GM13977 (cell line): ENCODE measurements at regions not wholly inside any gene's neighbourhood (a gene's known extent, or its start where the extent isn't known, plus 50 kb on each side); places are given as distances from the start of the nearest gene placed in this dataset.

Experiments used
- DNase-seq: peaks from one replicate; pipeline ENCODE4 v3.0.0; 2012; ENCODE audit warnings: low spot score
- in situ Hi-C: fragments of 300-500 bp; cut with MboI; formaldehyde crosslinking; loops from one replicate; pipeline ENCODE4 v1.12.0; 2022; ENCODE audit warnings: low sequenced_read_pairs, low pct_unique_long_range_greater_than_20kb, mixed read lengths, inconsistent platforms; ENCODE audit not compliant: unreplicated experiment
- TF ChIP-seq, protein P1 (sequence below): IDR thresholded peaks from 2 replicates; pipeline ENCODE4 v1.5.1; 2012; ENCODE audit warnings: mild to moderate bottlenecking, control low read depth; ENCODE audit not compliant: insufficient read depth; ENCODE audit errors: extremely low read depth, missing control alignments

DNA sequence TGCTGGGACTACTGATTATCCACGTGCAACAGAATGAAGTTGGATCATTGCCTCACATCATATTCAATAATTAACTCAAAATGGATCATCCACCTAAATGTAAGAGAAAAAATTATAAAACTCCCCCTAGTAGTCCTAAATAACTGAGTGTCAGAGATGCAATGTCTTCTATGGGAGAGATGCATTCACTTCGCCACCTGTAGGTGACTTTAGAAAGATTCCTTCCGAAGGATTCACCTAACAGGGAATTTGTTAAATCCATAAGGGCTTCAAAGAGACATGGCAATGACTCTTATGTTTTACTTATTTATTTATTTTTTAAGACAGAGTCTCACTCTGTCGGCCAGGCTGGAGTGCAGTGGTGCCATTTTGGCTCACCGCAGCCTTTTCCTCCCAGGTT is 526.0 kb downstream of the MTRR start:
- no peak for DNase-seq
- in situ Hi-C loops, result no loop called here
- TF ChIP-seq, protein P1, sequence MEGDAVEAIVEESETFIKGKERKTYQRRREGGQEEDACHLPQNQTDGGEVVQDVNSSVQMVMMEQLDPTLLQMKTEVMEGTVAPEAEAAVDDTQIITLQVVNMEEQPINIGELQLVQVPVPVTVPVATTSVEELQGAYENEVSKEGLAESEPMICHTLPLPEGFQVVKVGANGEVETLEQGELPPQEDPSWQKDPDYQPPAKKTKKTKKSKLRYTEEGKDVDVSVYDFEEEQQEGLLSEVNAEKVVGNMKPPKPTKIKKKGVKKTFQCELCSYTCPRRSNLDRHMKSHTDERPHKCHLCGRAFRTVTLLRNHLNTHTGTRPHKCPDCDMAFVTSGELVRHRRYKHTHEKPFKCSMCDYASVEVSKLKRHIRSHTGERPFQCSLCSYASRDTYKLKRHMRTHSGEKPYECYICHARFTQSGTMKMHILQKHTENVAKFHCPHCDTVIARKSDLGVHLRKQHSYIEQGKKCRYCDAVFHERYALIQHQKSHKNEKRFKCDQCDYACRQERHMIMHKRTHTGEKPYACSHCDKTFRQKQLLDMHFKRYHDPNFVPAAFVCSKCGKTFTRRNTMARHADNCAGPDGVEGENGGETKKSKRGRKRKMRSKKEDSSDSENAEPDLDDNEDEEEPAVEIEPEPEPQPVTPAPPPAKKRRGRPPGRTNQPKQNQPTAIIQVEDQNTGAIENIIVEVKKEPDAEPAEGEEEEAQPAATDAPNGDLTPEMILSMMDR, result no peak

DNA sequence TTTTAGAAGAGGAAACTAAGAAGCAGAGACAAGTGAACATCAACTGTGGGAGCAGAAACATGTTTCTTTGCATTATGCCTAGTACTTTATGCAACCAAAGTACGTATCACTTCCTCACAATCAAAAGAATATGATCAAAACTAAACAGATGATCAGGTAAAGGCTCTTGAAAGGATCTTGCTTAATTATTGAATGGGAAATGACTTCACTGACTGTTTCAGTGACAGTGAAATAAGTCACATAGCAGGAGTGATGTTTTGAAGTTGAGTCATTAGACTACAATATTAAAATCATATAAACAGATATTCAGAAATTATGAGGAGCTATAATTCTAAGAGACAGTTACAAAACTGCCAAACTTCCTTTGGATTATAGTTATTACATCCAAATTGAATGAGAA is 527.3 kb downstream of the MTRR start:
- in situ Hi-C loops, result no loop called here
- TF ChIP-seq, protein P1, result no peak
- no peak for DNase-seq

DNA sequence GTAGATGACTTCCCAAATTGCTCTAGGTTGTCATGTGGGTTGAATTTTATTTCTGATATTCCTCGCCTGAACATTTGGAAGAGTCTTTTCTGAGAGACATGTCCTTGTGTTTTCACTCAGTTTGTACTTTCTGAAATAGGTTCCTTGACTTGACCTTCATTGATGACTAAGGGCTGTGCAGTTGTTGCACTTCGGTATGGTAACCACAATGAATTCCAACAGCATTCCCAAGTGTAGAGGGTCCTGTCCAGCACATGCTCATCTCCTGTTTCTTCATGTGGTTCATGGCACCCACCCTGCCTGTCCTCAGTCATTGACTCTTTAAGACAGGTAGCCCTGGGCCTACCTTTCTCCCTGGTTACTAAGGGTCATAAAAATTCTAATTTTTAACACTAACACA is 527.8 kb downstream of the MTRR start:
- no peak for DNase-seq
- TF ChIP-seq, protein P1, result no peak
- in situ Hi-C loops, result no loop called here

GRCh38 chr5:8399471-8399870 is 530.5 kb downstream of the MTRR start:
- TF ChIP-seq, protein P1, result no peak

GRCh38 chr5:8408258-8408657 is 539.3 kb downstream of the MTRR start:
- no peak for DNase-seq
- TF ChIP-seq, protein P1, result no peak
- in situ Hi-C loops, result no loop called here

More at GRCh38 chr5:8399471-8399870, 530.5 kb downstream of the MTRR start:
- no peak for DNase-seq
- in situ Hi-C loops, result no loop called here

DNA sequence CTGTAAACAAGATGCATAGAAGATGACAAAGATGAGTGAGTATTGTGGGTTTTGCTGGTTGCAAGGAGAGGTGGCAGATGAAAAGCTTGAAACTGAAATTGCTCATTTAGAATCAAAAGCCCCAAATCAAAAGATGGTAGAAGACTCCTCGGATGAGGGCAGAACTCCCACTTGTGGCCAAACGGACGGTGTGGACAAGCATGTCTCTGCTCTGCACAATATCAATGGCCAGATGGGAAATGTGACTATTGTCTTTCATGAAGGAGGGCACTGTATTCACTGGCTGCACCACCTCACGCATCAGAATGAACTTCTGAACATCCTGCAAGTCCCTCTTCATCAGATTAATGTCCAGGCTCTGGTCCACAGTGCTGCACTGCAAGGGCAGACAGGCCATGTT is 541.7 kb downstream of the MTRR start:
- TF ChIP-seq, protein P1, result no peak
- no peak for DNase-seq
- in situ Hi-C loops, result no loop called here

- TF ChIP-seq, protein P1, result no peak
- no peak for DNase-seq
Observed at GRCh38 chr5:8413975-8414374, 545.0 kb downstream of the MTRR start.

More at GRCh38 chr5:8413975-8414374, 545.0 kb downstream of the MTRR start:
- in situ Hi-C loops, result no loop called here
